ENCODE measurements at regions not wholly inside any gene's neighbourhood (a gene's known extent, or its start where the extent isn't known, plus 50 kb on each side); places are given as distances from the start of the nearest gene placed in this dataset.

DNA sequence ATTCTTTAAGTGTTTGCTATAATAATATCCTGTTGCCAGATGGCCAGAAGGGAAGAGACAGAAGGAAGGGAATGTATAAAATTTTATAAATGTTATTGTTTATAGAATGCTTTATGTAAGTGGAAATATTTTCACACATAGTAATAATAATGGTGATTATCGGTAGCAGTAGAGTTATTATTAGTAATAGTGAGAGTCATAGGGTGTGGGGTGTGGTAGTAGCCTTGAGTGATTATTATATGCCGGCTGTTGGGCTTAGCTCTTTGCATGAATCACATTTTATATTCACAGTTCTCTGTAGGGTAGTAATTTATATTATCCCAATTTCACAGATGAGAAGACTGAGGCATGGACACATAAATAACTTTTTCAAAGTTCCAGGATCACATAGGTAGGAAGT, 391.4 kb downstream of the C12orf75 start:
- DNase-seq: no peak
- no peak overlapping the region for H3K4me3 ChIP-seq (ENCODE audit: low read length)
- Mint-ChIP-seq H3K4me1 (peaks cover 12% of the 10 kb centered on the region), H3K27ac (no peak overlapping the region), H3K4me3 (no peak overlapping the region), H3K36me3 (ENCODE audit: low read depth) (no peaks in the 10 kb centered on the region), H3K9me3 (no peaks in the 10 kb centered on the region), H3K27me3 (ENCODE audit: insufficient read depth) (peaks cover 4% of the 10 kb centered on the region)
- 75% methylated on average over 1 of the region's 2 CpGs; no CpG with 5 or more reads in 1 of the 2 experiments for WGBS, 2 experiments (ENCODE audit: insufficient coverage in 1 of 2, insufficient read length in 1 of 2)
- peaks cover 8% of the 10 kb centered on the region for H3K9me3 ChIP-seq (ENCODE audit: control insufficient read depth, low read length)
- no peak for TF ChIP-seq CTCF (conservative IDR thresholded peaks at IDR 0.05)
- no peak overlapping the region for H3K27ac ChIP-seq (ENCODE audit: low read depth, low read length)
- H3K4me1 ChIP-seq (ENCODE audit: control insufficient read depth, insufficient read depth, low read length): no peaks in the 10 kb centered on the region
- H3K27me3 ChIP-seq (ENCODE audit: control insufficient read depth, insufficient read depth, low read length, poor library complexity, severe bottlenecking): no peaks in the 10 kb centered on the region
- H3K36me3 ChIP-seq (ENCODE audit: control insufficient read depth, insufficient read depth, low read length): no peaks in the 10 kb centered on the region
- H3K9ac ChIP-seq (ENCODE audit: extremely low read depth, low read length, poor library complexity, severe bottlenecking): no peak overlapping the region

- Mint-ChIP-seq H3K4me1 (peaks cover 9% of the 10 kb centered on the region), H3K9me3 (no peaks in the 10 kb centered on the region), H3K27me3 (ENCODE audit: insufficient read depth) (peaks cover 4% of the 10 kb centered on the region), H3K4me3 (no peak overlapping the region), H3K27ac (no peak overlapping the region), H3K36me3 (ENCODE audit: low read depth) (no peaks in the 10 kb centered on the region)
- Histone ChIP-seq H3K36me3 (ENCODE audit: control insufficient read depth, insufficient read depth, low read length) (no peaks in the 10 kb centered on the region), H3K9ac (ENCODE audit: extremely low read depth, low read length, poor library complexity, severe bottlenecking) (no peak overlapping the region), H3K27me3 (ENCODE audit: control insufficient read depth, insufficient read depth, low read length, poor library complexity, severe bottlenecking) (no peaks in the 10 kb centered on the region), H3K4me1 (ENCODE audit: control insufficient read depth, insufficient read depth, low read length) (no peaks in the 10 kb centered on the region), H3K4me3 (ENCODE audit: low read length) (no peak overlapping the region), H3K9me3 (ENCODE audit: control insufficient read depth, low read length) (peaks cover 8% of the 10 kb centered on the region), H3K27ac (ENCODE audit: low read depth, low read length) (no peak overlapping the region)
- no peak for TF ChIP-seq CTCF (conservative IDR thresholded peaks at IDR 0.05)
- WGBS, 2 experiments (ENCODE audit: insufficient coverage in 1 of 2, insufficient read length in 1 of 2): 86 to 100% methylated on average over 1 to 2 of the region's 2 CpGs
- no peak for DNase-seq
Measured at GRCh38 chr12:105723066-105723465, 392.6 kb downstream of the C12orf75 start.

- Histone ChIP-seq H3K36me3 (ENCODE audit: control insufficient read depth, insufficient read depth, low read length) (no peaks in the 10 kb centered on the region), H3K9ac (ENCODE audit: extremely low read depth, low read length, poor library complexity, severe bottlenecking) (no peak overlapping the region), H3K9me3 (ENCODE audit: control insufficient read depth, low read length) (peaks cover 8% of the 10 kb centered on the region), H3K27ac (ENCODE audit: low read depth, low read length) (no peak overlapping the region), H3K4me1 (ENCODE audit: control insufficient read depth, insufficient read depth, low read length) (no peaks in the 10 kb centered on the region), H3K4me3 (ENCODE audit: low read length) (no peak overlapping the region), H3K27me3 (ENCODE audit: control insufficient read depth, insufficient read depth, low read length, poor library complexity, severe bottlenecking) (no peaks in the 10 kb centered on the region)
- H3K27me3 Mint-ChIP-seq (ENCODE audit: insufficient read depth): peaks cover 2% of the 10 kb centered on the region
- H3K4me1 Mint-ChIP-seq: peaks cover 6% of the 10 kb centered on the region
- no peak for TF ChIP-seq CTCF (conservative IDR thresholded peaks at IDR 0.05)
- 95 to 96% methylated on average over 2 to 3 of the region's 3 CpGs for WGBS, 2 experiments (ENCODE audit: insufficient coverage in 1 of 2, insufficient read length in 1 of 2)
- DNase-seq: no peak
- H3K4me3 Mint-ChIP-seq: no peak overlapping the region
- no peaks in the 10 kb centered on the region for H3K9me3 Mint-ChIP-seq
- no peaks in the 10 kb centered on the region for H3K36me3 Mint-ChIP-seq (ENCODE audit: low read depth)
- no peak overlapping the region for H3K27ac Mint-ChIP-seq
Measured at GRCh38 chr12:105723494-105723893, 393.0 kb downstream of the C12orf75 start.

Data from endodermal cell (in vitro differentiated cells).